ENCODE measurements at regions not wholly inside any gene's neighbourhood (a gene's known extent, or its start where the extent isn't known, plus 50 kb on each side); places are given as distances from the start of the nearest gene placed in this dataset.
"Not testable (repeated sequence)": the region's sequence is repeated elsewhere in the genome, so short reads cannot be mapped to it uniquely, and the experiment has no call there.

DNA sequence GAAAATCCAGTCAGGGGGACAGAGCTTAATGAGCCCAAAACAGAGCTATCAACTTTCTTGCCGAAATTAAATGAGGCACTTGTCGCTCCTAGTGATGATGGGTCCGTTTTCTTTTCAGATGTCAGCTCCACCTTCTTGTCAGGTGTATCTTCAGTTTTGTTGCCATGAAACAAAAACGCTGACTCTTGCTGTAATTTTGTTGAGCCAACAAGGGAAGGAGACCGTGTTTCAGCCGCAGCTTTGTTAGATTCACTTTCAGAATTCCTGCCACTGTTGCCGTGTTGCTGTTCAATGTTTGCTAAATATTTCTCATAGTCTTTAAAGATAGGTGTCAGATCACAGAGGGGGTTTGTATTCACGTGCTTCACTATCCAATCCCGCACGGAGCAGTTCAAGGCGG lies 316.6 kb upstream of the CDH18 start:
- not testable (repeated sequence) for TF ChIP-seq ARNT (IDR thresholded peaks at IDR 0.05); HDGF (IDR thresholded peaks at IDR 0.05; ENCODE audit: borderline replicate concordance); FOXM1 (IDR thresholded peaks at IDR 0.05; ENCODE audit: borderline replicate concordance); CTBP1 (IDR thresholded peaks at IDR 0.05; ENCODE audit: borderline replicate concordance)
- TF ChIP-seq, protein P1, sequence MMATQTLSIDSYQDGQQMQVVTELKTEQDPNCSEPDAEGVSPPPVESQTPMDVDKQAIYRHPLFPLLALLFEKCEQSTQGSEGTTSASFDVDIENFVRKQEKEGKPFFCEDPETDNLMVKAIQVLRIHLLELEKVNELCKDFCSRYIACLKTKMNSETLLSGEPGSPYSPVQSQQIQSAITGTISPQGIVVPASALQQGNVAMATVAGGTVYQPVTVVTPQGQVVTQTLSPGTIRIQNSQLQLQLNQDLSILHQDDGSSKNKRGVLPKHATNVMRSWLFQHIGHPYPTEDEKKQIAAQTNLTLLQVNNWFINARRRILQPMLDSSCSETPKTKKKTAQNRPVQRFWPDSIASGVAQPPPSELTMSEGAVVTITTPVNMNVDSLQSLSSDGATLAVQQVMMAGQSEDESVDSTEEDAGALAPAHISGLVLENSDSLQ (IDR thresholded peaks at IDR 0.05): not testable (repeated sequence)
